Endothelial cell of umbilical vein (primary cell): ENCODE measurements at regions not wholly inside any gene's neighbourhood (a gene's known extent, or its start where the extent isn't known, plus 50 kb on each side); places are given as distances from the start of the nearest gene placed in this dataset.

Experiments used
- BruUV-seq: library from RNA; stranded (reverse); fragments of 400-500 nt; replicated peaks from 2 replicates; lab custom pipeline; 2021; lab: Mats Ljungman, UMichigan
- CTCF ChIA-PET: fragments of 300-600, 350-600 bp; sonication (Branson Sonifier 250); formaldehyde crosslinking; loops from one replicate; lab custom pipeline; 2021; ENCODE audit warnings: antibody characterized with exemption, inconsistent platforms; lab: Charles Lee
- POLR2A ChIA-PET: fragments of 300-600, 350-600 bp; sonication (Branson Sonifier 250); formaldehyde crosslinking; loops from one replicate; lab custom pipeline; 2021; ENCODE audit warnings: antibody characterized with exemption, inconsistent platforms; lab: Charles Lee
- DNase-seq: peaks from one replicate; pipeline ENCODE4 v3.0.0-alpha.2; 2011; ENCODE audit warnings: low read depth, low spot score
- FAIRE-seq: peaks from 2 replicates; lab custom pipeline; 2011; peaks lifted over from hg19 to GRCh38; lab: Jason Lieb, UNC
- H2AFZ ChIP-seq: 2 replicates; pipeline ENCODE4 v1.6.0; 2012; ENCODE audit warnings: low read depth, low read length, control low read depth, inconsistent platforms
- H3K27ac ChIP-seq: 2 replicates; pipeline ENCODE4 v1.5.1; 2011; ENCODE audit warnings: low read depth, mild to moderate bottlenecking, control low read depth, low read length, moderate library complexity; ENCODE audit not compliant: insufficient read depth
- H3K27me3 ChIP-seq, 2 experiments: 2 replicates each; pipeline versions ENCODE4 v1.6.0 to v1.6.1; 2011; ENCODE audit warnings: low read length in 2 of 2, mixed read lengths in 1 of 2; ENCODE audit not compliant: control insufficient read depth in 2 of 2, insufficient read depth in 2 of 2
- H3K36me3 ChIP-seq, 2 experiments: 2 replicates in 1 of 2; 3 replicates in 1 of 2; pipeline ENCODE4 v1.5.1; 2011; ENCODE audit warnings: low read length in 2 of 2, mild to moderate bottlenecking in 1 of 2, moderate library complexity in 1 of 2; ENCODE audit not compliant: control insufficient read depth in 2 of 2, insufficient read depth in 2 of 2; ENCODE audit errors: extremely low read depth in 1 of 2
- H3K4me1 ChIP-seq: 3 replicates; pipeline ENCODE4 v1.5.1; 2011; ENCODE audit warnings: mild to moderate bottlenecking, low read length; ENCODE audit not compliant: control insufficient read depth, insufficient read depth; ENCODE audit errors: extremely low read depth
- H3K4me2 ChIP-seq: 2 replicates; pipeline ENCODE4 v1.6.1; 2011; ENCODE audit warnings: low read length, control low read depth, mixed read lengths; ENCODE audit not compliant: insufficient read depth
- H3K4me3 ChIP-seq, 3 experiments: fragments of 200-600 bp in 1 of 3; sonication (generic), shearing (Covaris generic) in 1 of 3; replicated peaks in 1 of 3; 2 replicates each; pipeline ENCODE4 v1.5.1; 2011 to 2016; ENCODE audit warnings: control low read depth in 3 of 3, low read length in 3 of 3, mild to moderate bottlenecking in 2 of 3, inconsistent platforms in 1 of 3, low read depth in 1 of 3, moderate library complexity in 1 of 3; ENCODE audit not compliant: insufficient read depth in 1 of 3
- H3K79me2 ChIP-seq: 2 replicates; pipeline ENCODE4 v1.6.0; 2012; ENCODE audit warnings: low read length, inconsistent platforms; ENCODE audit not compliant: control insufficient read depth, insufficient read depth
- H3K9ac ChIP-seq: replicated peaks from 2 replicates; pipeline ENCODE3; 2011; ENCODE audit warnings: low read length, control low read depth; ENCODE audit not compliant: insufficient read depth; ENCODE audit errors: extremely low read depth
- H3K9me1 ChIP-seq: replicated peaks from 3 replicates; pipeline ENCODE4 v1.6.0; 2011; ENCODE audit warnings: mild to moderate bottlenecking, low read length; ENCODE audit not compliant: control insufficient read depth, insufficient read depth; ENCODE audit errors: extremely low read depth
- H3K9me3 ChIP-seq: replicated peaks from 2 replicates; pipeline ENCODE4 v1.5.1; 2012; ENCODE audit warnings: low read length, inconsistent platforms; ENCODE audit not compliant: control insufficient read depth, insufficient read depth
- H4K20me1 ChIP-seq: replicated peaks from 2 replicates; pipeline ENCODE3; 2011; ENCODE audit warnings: mild to moderate bottlenecking, low read length; ENCODE audit not compliant: control insufficient read depth, insufficient read depth; ENCODE audit errors: extremely low read depth
- CTCF ChIP-seq, 2 donors: IDR thresholded peaks; 1 replicate in 1 of 2; 2 replicates in 1 of 2; pipeline ENCODE4 v1.5.1; 2011; ENCODE audit warnings: low read length in 2 of 2, mild to moderate bottlenecking in 2 of 2, moderate library complexity in 2 of 2, control low read depth in 1 of 2, inconsistent platforms in 1 of 2, low read depth in 1 of 2; ENCODE audit not compliant: insufficient read depth in 1 of 2; ENCODE audit errors: extremely low read depth in 1 of 2
- EZH2 ChIP-seq: IDR thresholded peaks from 2 replicates; pipeline ENCODE4 v1.6.1; 2012; ENCODE audit warnings: borderline replicate concordance, low read depth, mild to moderate bottlenecking, moderate library complexity, low read length, inconsistent platforms; ENCODE audit not compliant: severe bottlenecking
- FOS ChIP-seq: IDR thresholded peaks from 2 replicates; pipeline ENCODE4 v1.6.1; 2011; ENCODE audit warnings: mild to moderate bottlenecking, low read length, moderate library complexity, borderline replicate concordance; ENCODE audit not compliant: insufficient read depth
- GATA2 ChIP-seq: IDR thresholded peaks from 2 replicates; pipeline ENCODE4 v1.7.0; 2011; ENCODE audit warnings: low read depth, mild to moderate bottlenecking, moderate library complexity, mixed read lengths, low read length; ENCODE audit not compliant: insufficient read length, insufficient read depth
- JUN ChIP-seq: IDR thresholded peaks from 2 replicates; pipeline ENCODE4 v1.6.1; 2011; ENCODE audit warnings: borderline replicate concordance, low read depth; ENCODE audit not compliant: insufficient read length, insufficient read depth
- MAX ChIP-seq: IDR thresholded peaks from 2 replicates; pipeline ENCODE4 v1.6.1; 2011; ENCODE audit not compliant: insufficient read depth, insufficient read length
- MYC ChIP-seq: IDR thresholded peaks from one replicate; pipeline ENCODE4 v1.6.1; 2011; ENCODE audit warnings: mild to moderate bottlenecking, low read depth, low read length
- POLR2A ChIP-seq: IDR thresholded peaks from 2 replicates; pipeline ENCODE4 v1.6.1; 2012; ENCODE audit warnings: low read depth, mild to moderate bottlenecking, control low read depth, low read length
- POLR2AphosphoS5 ChIP-seq: IDR thresholded peaks from 2 replicates; pipeline ENCODE4 v1.6.1; 2012; ENCODE audit warnings: low read depth, mild to moderate bottlenecking, control low read depth, low read length, moderate library complexity; ENCODE audit not compliant: insufficient read depth
- dilution Hi-C: fragments of 300-500 bp; cut with MboI; formaldehyde crosslinking; loops from one replicate; pipeline ENCODE4 v1.15.0; 2019; ENCODE audit warnings: low sequenced_read_pairs; ENCODE audit not compliant: extremely low pct_ligation_motif_present
- intact Hi-C: fragments of 100-400 bp; cut with micrococcal nuclease; formaldehyde crosslinking; loops from one replicate; pipeline ENCODE4 v1.10.0; 2022

- H3K9me1 ChIP-seq: no peaks in the 10 kb centered on the region
- H3K4me2 ChIP-seq: no peak overlapping the region
- no peak overlapping the region for H3K4me3 ChIP-seq
- no peaks in the 10 kb centered on the region for H3K79me2 ChIP-seq
- H3K27ac ChIP-seq: no peak overlapping the region
- H3K9me3 ChIP-seq: no peaks in the 10 kb centered on the region
- FAIRE-seq (no peak), DNase-seq (no peak)
- no TSS peak for BruUV-seq
- H2AFZ ChIP-seq: no peak overlapping the region
- no peak for TF ChIP-seq POLR2AphosphoS5
- no peak for TF ChIP-seq CTCF (IDR thresholded peaks at IDR 0.05; ENCODE audit: extremely low read depth in 1 of 2, insufficient read depth in 1 of 2, low read depth in 1 of 2, low read length in 2 of 2)
- no peak for TF ChIP-seq MYC
- TF ChIP-seq FOS: no peak
- no peak for TF ChIP-seq MAX
- TF ChIP-seq GATA2: no peak
- no peak for TF ChIP-seq EZH2
- TF ChIP-seq POLR2A: no peak
- TF ChIP-seq JUN: no peak
- H3K4me1 ChIP-seq: peaks cover 4% of the 10 kb centered on the region
- dilution Hi-C loops: no loop called here
- no peak overlapping the region for H3K9ac ChIP-seq
- H3K36me3 ChIP-seq: no peaks in the 10 kb centered on the region
- CTCF ChIA-PET: interaction anchor here (1.9 kb wide), 1 partner anchor 26 kb away, joined by 9 read pairs; no protein-coding TSS in a partner anchor
- H4K20me1 ChIP-seq: no peaks in the 10 kb centered on the region
- POLR2A ChIA-PET: no interaction called here
- H3K27me3 ChIP-seq: no peaks in the 10 kb centered on the region
- intact Hi-C loops: no loop called here
Observed at GRCh38 chr10:60998932-60999331, 54.9 kb upstream of the RHOBTB1 start.
